SK-N-SH (cell line): ENCODE measurements at regions not wholly inside any gene's neighbourhood (a gene's known extent, or its start where the extent isn't known, plus 50 kb on each side); places are given as distances from the start of the nearest gene placed in this dataset.

Experiments used
- CTCF ChIA-PET: fragments of 300-600, 350-600 bp; formaldehyde crosslinking; extraction: SDS; loops from one replicate; lab custom pipeline; 2021; lab: Yijun Ruan, JAX
- POLR2A ChIA-PET: fragments of 350-600 bp; sonication (Branson Sonifier 250); formaldehyde crosslinking; extraction: SDS; loops from one replicate; lab custom pipeline; 2020; ENCODE audit warnings: antibody characterized with exemption, inconsistent platforms; lab: Yijun Ruan, JAX
- DNase-seq: peaks from one replicate; pipeline ENCODE4 v3.0.0; 2012
- H2AFZ ChIP-seq: fragments of 200-600 bp; sonication (generic); 2 replicates; pipeline ENCODE4 v1.8.1; 2016; ENCODE audit warnings: antibody characterized with exemption, mild to moderate bottlenecking, low read depth
- H3F3A ChIP-seq: fragments of 200-600 bp; sonication (generic); replicated peaks from 2 replicates; pipeline ENCODE3; 2016; ENCODE audit warnings: antibody characterized with exemption, mild to moderate bottlenecking; ENCODE audit not compliant: insufficient read depth
- H3K27ac ChIP-seq, 2 experiments: fragments of 200-500 bp in 1 of 2; fragments of 200-600 bp in 1 of 2; sonication (Bioruptor generic) in 1 of 2; sonication (generic), shearing (Covaris generic) in 1 of 2; 2 replicates each; pipeline versions ENCODE4 v1.5.1 to v1.6.1; 2014 to 2016; ENCODE audit warnings: low read depth in 2 of 2, inconsistent platforms in 1 of 2, low read length in 1 of 2, mild to moderate bottlenecking in 1 of 2, mixed read lengths in 1 of 2
- H3K27me3 ChIP-seq: fragments of 200-600 bp; sonication (generic), shearing (Covaris generic); 2 replicates; pipeline ENCODE4 v1.6.1; 2016; ENCODE audit warnings: mixed run types; ENCODE audit not compliant: insufficient read depth
- H3K36me3 ChIP-seq, 2 experiments: fragments of 200-500 bp in 1 of 2; fragments of 200-600 bp in 1 of 2; sonication (Bioruptor generic) in 1 of 2; sonication (generic) in 1 of 2; replicated peaks in 1 of 2; 2 replicates each; pipeline versions ENCODE3 to v1.5.1; 2014 to 2016; ENCODE audit warnings: low read length in 1 of 2, mild to moderate bottlenecking in 1 of 2; ENCODE audit not compliant: insufficient read depth in 2 of 2, control insufficient read depth in 1 of 2
- H3K4me1 ChIP-seq, 2 experiments: fragments of 200-500 bp in 1 of 2; fragments of 200-600 bp in 1 of 2; sonication (Bioruptor generic) in 1 of 2; sonication (generic), shearing (Covaris generic) in 1 of 2; 2 replicates each; pipeline versions ENCODE4 v1.5.1 to v1.6.1; 2014 to 2016; ENCODE audit warnings: low read depth in 1 of 2, low read length in 1 of 2, mixed run types in 1 of 2; ENCODE audit not compliant: insufficient read depth in 2 of 2, control insufficient read depth in 1 of 2
- H3K4me2 ChIP-seq: fragments of 200-600 bp; sonication (generic), shearing (Covaris generic); 2 replicates; pipeline ENCODE4 v1.6.1; 2017; ENCODE audit warnings: mixed run types
- H3K4me3 ChIP-seq, 2 experiments: fragments of 200-500 bp in 1 of 2; fragments of 200-600 bp in 1 of 2; sonication (Bioruptor generic) in 1 of 2; sonication (generic), shearing (Covaris generic) in 1 of 2; 2 replicates each; pipeline versions ENCODE4 v1.5.1 to v1.8.1; 2014 to 2016; ENCODE audit warnings: low read depth in 2 of 2, inconsistent platforms in 1 of 2, low read length in 1 of 2, mild to moderate bottlenecking in 1 of 2, mixed read lengths in 1 of 2, moderate library complexity in 1 of 2
- H3K79me2 ChIP-seq: fragments of 200-600 bp; sonication (generic); 2 replicates; pipeline ENCODE4 v1.8.1; 2017; ENCODE audit warnings: mild to moderate bottlenecking; ENCODE audit not compliant: insufficient read depth
- H3K9ac ChIP-seq: fragments of 200-600 bp; sonication (generic); 2 replicates; pipeline ENCODE4 v1.6.1; 2017; ENCODE audit warnings: mixed run types
- H3K9me2 ChIP-seq: fragments of 200-600 bp; sonication (generic); 2 replicates; pipeline ENCODE4 v1.6.1; 2017; ENCODE audit warnings: mixed run types
- H3K9me3 ChIP-seq: fragments of 200-600 bp; sonication (generic); 2 replicates; pipeline ENCODE4 v1.6.1; 2017; ENCODE audit warnings: mixed run types, mild to moderate bottlenecking, moderate library complexity
- H4K20me1 ChIP-seq: fragments of 200-600 bp; sonication (generic); 2 replicates; pipeline ENCODE4 v1.6.1; 2017; ENCODE audit warnings: mild to moderate bottlenecking, mixed run types; ENCODE audit not compliant: insufficient read depth
- EP300 ChIP-seq, 2 experiments: IDR thresholded peaks; 2 replicates each; pipeline versions ENCODE4 v1.4.0 to v1.6.1; 2012; ENCODE audit warnings: borderline replicate concordance in 1 of 2, low read depth in 1 of 2, low read length in 1 of 2
- EZH2phosphoT487 ChIP-seq: fragments of 200-600 bp; sonication (generic); IDR thresholded peaks from 2 replicates; pipeline ENCODE4 v1.6.1; 2017; ENCODE audit warnings: low read depth, mixed run types, mild to moderate bottlenecking, antibody characterized with exemption, moderate library complexity, borderline replicate concordance
- GABPA ChIP-seq: IDR thresholded peaks from 2 replicates; pipeline ENCODE4 v1.4.0; 2012; ENCODE audit warnings: low read depth, mild to moderate bottlenecking
- MXI1 ChIP-seq: IDR thresholded peaks from 2 replicates; pipeline ENCODE4 v1.6.1; 2012; ENCODE audit warnings: mild to moderate bottlenecking, low read depth, low read length, improper control_type of control experiment
- POLR2AphosphoS5 ChIP-seq: IDR thresholded peaks from 2 replicates; pipeline ENCODE4 v1.6.1; 2012; ENCODE audit warnings: low read depth, low read length
- RAD21 ChIP-seq: IDR thresholded peaks from 2 replicates; pipeline ENCODE4 v1.6.1; 2012; ENCODE audit warnings: mild to moderate bottlenecking, low read length
- RCOR1 ChIP-seq: fragments of 150-350 bp; IDR thresholded peaks from 2 replicates; pipeline ENCODE4 v1.6.1; 2017; ENCODE audit warnings: antibody characterized with exemption, low read length
- TEAD4 ChIP-seq: IDR thresholded peaks from 2 replicates; pipeline ENCODE4 v1.4.0; 2012; ENCODE audit warnings: mild to moderate bottlenecking, borderline replicate concordance; ENCODE audit not compliant: insufficient read depth
- YY1 ChIP-seq: IDR thresholded peaks from 2 replicates; pipeline ENCODE4 v1.4.0; 2012; ENCODE audit warnings: low read depth, mild to moderate bottlenecking
- WGBS: methylation state at CpG from one replicate; pipeline ENCODE4 v1.1.6; 2017; ENCODE audit warnings: low lambda C conversion rate; 5-methylcytosine and 5-hydroxymethylcytosine counted together
- TF ChIP-seq, protein P1 (sequence below): fragments of 150-350 bp; IDR thresholded peaks from 2 replicates; pipeline ENCODE4 v1.6.1; 2017; ENCODE audit warnings: antibody characterized with exemption, low read length, low read depth, borderline replicate concordance
- TF ChIP-seq, protein P2 (sequence below): fragments of 150-350 bp; IDR thresholded peaks from 2 replicates; pipeline ENCODE4 v1.6.1; 2016; ENCODE audit warnings: mild to moderate bottlenecking, low read depth, low read length

DNA sequence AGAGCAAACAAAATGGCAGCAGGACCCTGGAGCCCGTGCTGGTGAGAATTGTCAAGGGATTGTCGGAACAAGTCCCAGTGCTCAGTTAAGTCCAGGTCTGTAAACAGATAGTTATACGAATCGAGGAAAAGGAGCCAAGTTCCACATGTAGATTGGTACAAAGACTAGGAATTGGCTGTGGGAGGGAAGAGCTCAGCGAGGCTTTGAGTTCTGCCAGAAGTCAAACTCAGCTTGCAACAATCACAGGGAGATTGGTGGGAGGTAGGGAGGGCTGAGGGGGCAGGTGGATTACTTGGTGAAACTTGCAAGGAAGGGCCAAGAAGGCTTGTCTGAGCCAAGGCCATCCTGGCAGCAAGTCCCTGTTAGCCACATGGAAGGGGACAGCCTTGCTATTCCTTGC, 217.8 kb upstream of the ARL4C start:
- no peak for DNase-seq
- H3F3A ChIP-seq, result no peaks in the 10 kb centered on the region
- no peaks in the 10 kb centered on the region for H3K9me2 ChIP-seq
- no peak overlapping the region for H3K9ac ChIP-seq
- H3K4me2 ChIP-seq, result no peak overlapping the region
- H3K4me1 ChIP-seq, result no peaks in the 10 kb centered on the region; a peak in 1 of 4 replicates
- WGBS, result 65% methylated on average over 5 of the region's 5 CpGs
- no peak overlapping the region for H3K27ac ChIP-seq
- H3K4me3 ChIP-seq, result no peak overlapping the region
- TF ChIP-seq RCOR1 (no peak), YY1 (no peak), EZH2phosphoT487 (no peak), TEAD4 (no peak), GABPA (no peak), MXI1 (no peak), EP300 (IDR thresholded peaks at IDR 0.05; ENCODE audit: borderline replicate concordance in 1 of 2, low read depth in 1 of 2, low read length in 1 of 2) (no peak), POLR2AphosphoS5 (no peak), RAD21 (no peak)
- TF ChIP-seq, protein P1, sequence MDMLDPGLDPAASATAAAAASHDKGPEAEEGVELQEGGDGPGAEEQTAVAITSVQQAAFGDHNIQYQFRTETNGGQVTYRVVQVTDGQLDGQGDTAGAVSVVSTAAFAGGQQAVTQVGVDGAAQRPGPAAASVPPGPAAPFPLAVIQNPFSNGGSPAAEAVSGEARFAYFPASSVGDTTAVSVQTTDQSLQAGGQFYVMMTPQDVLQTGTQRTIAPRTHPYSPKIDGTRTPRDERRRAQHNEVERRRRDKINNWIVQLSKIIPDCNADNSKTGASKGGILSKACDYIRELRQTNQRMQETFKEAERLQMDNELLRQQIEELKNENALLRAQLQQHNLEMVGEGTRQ, result no peak
- TF ChIP-seq, all 33 proteins: peak for 0
- no peaks in the 10 kb centered on the region for H3K79me2 ChIP-seq
- CTCF ChIA-PET, result no interaction called here
- H2AFZ ChIP-seq, result no peak overlapping the region
- POLR2A ChIA-PET, result no interaction called here
- H3K36me3 ChIP-seq, result no peaks in the 10 kb centered on the region
- H4K20me1 ChIP-seq, result no peaks in the 10 kb centered on the region
- H3K27me3 ChIP-seq, result no peaks in the 10 kb centered on the region
- H3K9me3 ChIP-seq, result no peaks in the 10 kb centered on the region

DNA sequence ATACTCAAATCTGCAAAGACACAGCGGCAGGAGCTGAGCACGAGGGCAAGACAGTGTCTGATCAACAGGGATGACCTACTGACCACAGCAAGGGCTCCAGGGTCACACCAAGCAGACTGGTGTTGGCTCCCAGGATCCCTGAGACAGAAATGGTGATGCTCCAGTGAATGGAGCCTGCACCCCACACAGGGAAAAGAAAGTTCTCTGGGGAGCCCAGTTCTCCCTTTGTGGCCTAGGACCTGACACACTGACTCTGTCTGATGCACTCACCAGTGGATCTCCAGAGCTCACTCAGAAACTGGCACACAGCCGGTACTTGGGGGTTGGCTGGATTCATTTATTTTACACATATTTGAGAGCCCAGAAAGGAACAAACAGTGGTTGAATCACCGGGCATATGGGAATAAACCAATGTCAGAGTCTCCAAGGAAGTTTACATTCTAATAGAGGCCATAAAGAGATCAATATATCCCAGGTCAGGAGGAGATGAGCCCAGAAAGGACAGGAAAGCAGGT, 215.6 kb upstream of the ARL4C start:
- Histone ChIP-seq H3K9me2 (no peaks in the 10 kb centered on the region), H3K4me2 (no peak overlapping the region), H3K4me3 (no peak overlapping the region), H3K27ac (no peak overlapping the region), H3K9ac (no peak overlapping the region), H3K9me3 (no peaks in the 10 kb centered on the region), H3K27me3 (no peaks in the 10 kb centered on the region), H3K79me2 (no peaks in the 10 kb centered on the region), H4K20me1 (no peaks in the 10 kb centered on the region), H3K4me1 (no peaks in the 10 kb centered on the region; a peak in 1 of 4 replicates), H2AFZ (no peak overlapping the region), H3F3A (no peaks in the 10 kb centered on the region), H3K36me3 (no peaks in the 10 kb centered on the region)
- TF ChIP-seq, protein P2, sequence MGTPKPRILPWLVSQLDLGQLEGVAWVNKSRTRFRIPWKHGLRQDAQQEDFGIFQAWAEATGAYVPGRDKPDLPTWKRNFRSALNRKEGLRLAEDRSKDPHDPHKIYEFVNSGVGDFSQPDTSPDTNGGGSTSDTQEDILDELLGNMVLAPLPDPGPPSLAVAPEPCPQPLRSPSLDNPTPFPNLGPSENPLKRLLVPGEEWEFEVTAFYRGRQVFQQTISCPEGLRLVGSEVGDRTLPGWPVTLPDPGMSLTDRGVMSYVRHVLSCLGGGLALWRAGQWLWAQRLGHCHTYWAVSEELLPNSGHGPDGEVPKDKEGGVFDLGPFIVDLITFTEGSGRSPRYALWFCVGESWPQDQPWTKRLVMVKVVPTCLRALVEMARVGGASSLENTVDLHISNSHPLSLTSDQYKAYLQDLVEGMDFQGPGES, result no peak
- WGBS, result 59% methylated on average over 4 of the region's 4 CpGs
- DNase-seq, result no peak
- ChIA-PET POLR2A (no interaction called here), CTCF (no interaction called here)
